HL-60 (cell line): ENCODE measurements at regions not wholly inside any gene's neighbourhood (a gene's known extent, or its start where the extent isn't known, plus 50 kb on each side); places are given as distances from the start of the nearest gene placed in this dataset.

Source experiments
- CTCF ChIP-seq: IDR thresholded peaks from one replicate; pipeline ENCODE4 v1.5.1; 2011; ENCODE audit warnings: low read length, control low read depth, inconsistent platforms; ENCODE audit not compliant: insufficient read depth
- POLR2AphosphoS5 ChIP-seq: IDR thresholded peaks from 2 replicates; pipeline ENCODE4 v1.6.1; 2012; ENCODE audit warnings: low read depth
- REST ChIP-seq: IDR thresholded peaks from 2 replicates; pipeline ENCODE4 v1.6.1; 2012; ENCODE audit warnings: low read depth; ENCODE audit not compliant: insufficient replicate concordance

GRCh38 chr14:27270716-27271115, 672.9 kb upstream of the NOVA1 start:
- no peak for TF ChIP-seq CTCF
- no peak for TF ChIP-seq POLR2AphosphoS5
- TF ChIP-seq REST, result no peak
